ENCODE measurements at regions not wholly inside any gene's neighbourhood (a gene's known extent, or its start where the extent isn't known, plus 50 kb on each side); places are given as distances from the start of the nearest gene placed in this dataset.
A peak's percentile ranks its signal among the peaks of the same experiment; 100 is the strongest.

- no peak for DNase-seq (ENCODE audit: low read depth in 2 of 2, low spot score in 1 of 2)
These were observed 58.6 kb downstream of the LIG4 start for GRCh38 chr13:108156749-108157148.

GRCh38 chr13:108155185-108156106, 59.9 kb downstream of the LIG4 start:
- DNase-seq (ENCODE audit: low read depth in 2 of 2, low spot score in 1 of 2) = peak; percentile 8 to 22

GRCh38 chr13:108154421-108154858, 60.9 kb downstream of the LIG4 start:
- DNase-seq (ENCODE audit: low read depth in 2 of 2, low spot score in 1 of 2) = no peak

- DNase-seq (ENCODE audit: low read depth in 2 of 2, low spot score in 1 of 2) = no peak
These were observed 68.7 kb downstream of the LIG4 start for GRCh38 chr13:108146642-108147041.

GRCh38 chr13:108142702-108143436, 72.5 kb downstream of the LIG4 start:
- DNase-seq (ENCODE audit: low read depth in 2 of 2, low spot score in 1 of 2) = no peak

- no peak for DNase-seq (ENCODE audit: low read depth in 2 of 2, low spot score in 1 of 2)
These were observed 78.2 kb downstream of the LIG4 start for GRCh38 chr13:108137176-108137575.

- no peak for DNase-seq (ENCODE audit: low read depth in 2 of 2, low spot score in 1 of 2)
These were observed 87.9 kb downstream of the LIG4 start for GRCh38 chr13:108127406-108127805.

- DNase-seq (ENCODE audit: low read depth in 2 of 2, low spot score in 1 of 2) = no peak
These were observed 89.3 kb downstream of the LIG4 start for GRCh38 chr13:108126056-108126455.

GRCh38 chr13:108121406-108121805, 93.9 kb downstream of the LIG4 start:
- DNase-seq (ENCODE audit: low read depth in 2 of 2, low spot score in 1 of 2) = no peak

GRCh38 chr13:108120856-108121255, 94.5 kb downstream of the LIG4 start:
- DNase-seq (ENCODE audit: low read depth in 2 of 2, low spot score in 1 of 2) = no peak

- no peak for DNase-seq (ENCODE audit: low read depth in 2 of 2, low spot score in 1 of 2)
These were observed 95.0 kb downstream of the LIG4 start for GRCh38 chr13:108120302-108120701.

- no peak for DNase-seq (ENCODE audit: low read depth in 2 of 2, low spot score in 1 of 2)
These were observed 99.6 kb downstream of the LIG4 start for GRCh38 chr13:108115738-108116137.

GRCh38 chr13:108113407-108113806, 101.9 kb downstream of the LIG4 start:
- no peak for DNase-seq (ENCODE audit: low read depth in 2 of 2, low spot score in 1 of 2)

- no peak for DNase-seq (ENCODE audit: low read depth in 2 of 2, low spot score in 1 of 2)
These were observed 110.6 kb downstream of the LIG4 start for GRCh38 chr13:108104736-108105135.

GRCh38 chr13:108102771-108103170, 112.6 kb downstream of the LIG4 start:
- DNase-seq (ENCODE audit: low read depth in 2 of 2, low spot score in 1 of 2) = no peak

- no peak for DNase-seq (ENCODE audit: low read depth in 2 of 2, low spot score in 1 of 2)
These were observed 118.9 kb downstream of the LIG4 start for GRCh38 chr13:108096301-108096915.

- no peak for DNase-seq (ENCODE audit: low read depth in 2 of 2, low spot score in 1 of 2)
These were observed 120.3 kb downstream of the LIG4 start for GRCh38 chr13:108095036-108095435.

GRCh38 chr13:108093616-108094015, 121.7 kb downstream of the LIG4 start:
- no peak for DNase-seq (ENCODE audit: low read depth in 2 of 2, low spot score in 1 of 2)

GRCh38 chr13:108087810-108088209, 127.5 kb downstream of the LIG4 start:
- DNase-seq (ENCODE audit: low read depth in 2 of 2, low spot score in 1 of 2) = no peak

- no peak for DNase-seq (ENCODE audit: low read depth in 2 of 2, low spot score in 1 of 2)
These were observed 128.7 kb downstream of the LIG4 start for GRCh38 chr13:108086678-108087077.

GRCh38 chr13:108084840-108085239, 130.5 kb downstream of the LIG4 start:
- DNase-seq (ENCODE audit: low read depth in 2 of 2, low spot score in 1 of 2) = no peak

GRCh38 chr13:108083056-108083455, 132.3 kb downstream of the LIG4 start:
- DNase-seq (ENCODE audit: low read depth in 2 of 2, low spot score in 1 of 2) = no peak
